Erythroblast (primary cell): ENCODE measurements at regions not wholly inside any gene's neighbourhood (a gene's known extent, or its start where the extent isn't known, plus 50 kb on each side); places are given as distances from the start of the nearest gene placed in this dataset.

Source experiments
- GATA1 ChIP-seq: IDR thresholded peaks from 2 replicates; pipeline ENCODE4 v1.6.1; 2011; ENCODE audit warnings: low read depth, mild to moderate bottlenecking, control low read depth, low read length, moderate library complexity
- POLR2A ChIP-seq: IDR thresholded peaks from 2 replicates; pipeline ENCODE4 v1.6.1; 2011; ENCODE audit warnings: mild to moderate bottlenecking, low read length

DNA sequence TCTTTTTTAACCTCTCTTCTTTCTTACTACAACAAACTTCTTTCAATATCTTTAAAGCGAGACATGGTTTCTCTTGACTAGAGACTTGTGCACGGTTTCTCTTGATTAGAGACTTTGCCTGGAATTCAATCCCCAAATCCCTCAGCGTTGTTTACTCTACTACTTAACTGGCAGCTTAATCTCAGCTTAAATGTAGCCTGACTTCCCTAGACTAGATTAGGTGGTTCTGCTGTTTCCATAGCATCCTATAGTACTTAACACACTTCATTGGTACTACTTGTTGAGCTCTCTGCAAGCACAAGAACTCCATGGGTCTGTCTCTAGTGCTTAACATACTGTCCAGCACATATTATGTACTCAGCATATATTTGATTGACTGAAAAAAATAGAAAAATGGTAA is 168.2 kb upstream of the GPR149 start:
- TF ChIP-seq POLR2A (no peak), GATA1 (no peak)
